ENCODE measurements at regions not wholly inside any gene's neighbourhood (a gene's known extent, or its start where the extent isn't known, plus 50 kb on each side); places are given as distances from the start of the nearest gene placed in this dataset.

DNA sequence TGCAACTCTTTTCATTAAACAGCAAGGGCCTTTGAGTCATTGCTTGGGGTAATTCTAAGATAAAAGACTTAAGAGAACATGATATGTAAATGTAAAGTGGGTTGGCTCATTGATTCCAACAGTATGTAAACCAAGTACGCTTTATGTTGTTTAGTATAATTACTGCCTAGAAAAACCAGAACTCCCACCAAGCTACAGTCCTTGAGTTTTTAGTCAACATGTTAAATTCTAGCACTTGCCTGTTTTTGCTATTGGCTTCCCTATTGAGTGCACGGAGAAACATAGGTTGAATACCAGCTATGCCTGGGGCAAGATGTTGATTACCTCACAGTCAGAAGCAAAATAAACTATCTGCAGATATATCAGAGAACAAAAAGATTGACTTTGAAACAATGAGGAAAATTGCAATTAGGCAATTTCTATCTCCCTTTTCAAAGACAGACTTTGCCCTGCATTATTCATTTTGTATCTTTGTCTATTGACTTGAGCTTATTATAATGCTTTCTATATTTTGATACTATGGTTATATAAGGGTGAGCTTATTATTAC lies 179.3 kb downstream of the ZPLD1 start:
- TF ChIP-seq, protein P1, sequence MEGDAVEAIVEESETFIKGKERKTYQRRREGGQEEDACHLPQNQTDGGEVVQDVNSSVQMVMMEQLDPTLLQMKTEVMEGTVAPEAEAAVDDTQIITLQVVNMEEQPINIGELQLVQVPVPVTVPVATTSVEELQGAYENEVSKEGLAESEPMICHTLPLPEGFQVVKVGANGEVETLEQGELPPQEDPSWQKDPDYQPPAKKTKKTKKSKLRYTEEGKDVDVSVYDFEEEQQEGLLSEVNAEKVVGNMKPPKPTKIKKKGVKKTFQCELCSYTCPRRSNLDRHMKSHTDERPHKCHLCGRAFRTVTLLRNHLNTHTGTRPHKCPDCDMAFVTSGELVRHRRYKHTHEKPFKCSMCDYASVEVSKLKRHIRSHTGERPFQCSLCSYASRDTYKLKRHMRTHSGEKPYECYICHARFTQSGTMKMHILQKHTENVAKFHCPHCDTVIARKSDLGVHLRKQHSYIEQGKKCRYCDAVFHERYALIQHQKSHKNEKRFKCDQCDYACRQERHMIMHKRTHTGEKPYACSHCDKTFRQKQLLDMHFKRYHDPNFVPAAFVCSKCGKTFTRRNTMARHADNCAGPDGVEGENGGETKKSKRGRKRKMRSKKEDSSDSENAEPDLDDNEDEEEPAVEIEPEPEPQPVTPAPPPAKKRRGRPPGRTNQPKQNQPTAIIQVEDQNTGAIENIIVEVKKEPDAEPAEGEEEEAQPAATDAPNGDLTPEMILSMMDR (IDR thresholded peaks at IDR 0.05): no peak
- ATAC-seq (ENCODE audit: poor library complexity): no peak
- no peaks in the 10 kb centered on the region for H3K4me1 Mint-ChIP-seq (ENCODE audit: low read depth)
- CTCF ChIA-PET: no interaction called here
- no peak overlapping the region for H3K27ac ChIP-seq (ENCODE audit: low read depth in 1 of 2, low read length in 2 of 2)
- H3K36me3 Mint-ChIP-seq (ENCODE audit: low read depth): no peaks in the 10 kb centered on the region
- H3K36me3 ChIP-seq (ENCODE audit: insufficient read depth, low read length): no peaks in the 10 kb centered on the region
- H3K27me3 ChIP-seq (ENCODE audit: control insufficient read depth in 1 of 2, insufficient read depth in 2 of 2, low read length in 2 of 2): no peaks in the 10 kb centered on the region
- peaks cover 2% of the 10 kb centered on the region for H3K9me3 Mint-ChIP-seq
- H3K4me3 ChIP-seq (ENCODE audit: low read length): no peak overlapping the region
- H3K27me3 Mint-ChIP-seq: peaks cover 9% of the 10 kb centered on the region
- POLR2A ChIA-PET: no interaction called here
- no peak overlapping the region for H3K27ac Mint-ChIP-seq
- no peak overlapping the region for H3K4me3 Mint-ChIP-seq
- no peaks in the 10 kb centered on the region for H3K9me3 ChIP-seq (ENCODE audit: control insufficient read depth in 1 of 2, insufficient read depth in 1 of 2, low read length in 2 of 2)
- intact Hi-C loops (cut with DNase I, micrococcal nuclease): no loop called here
- H3K4me1 ChIP-seq (ENCODE audit: insufficient read depth, low read length): no peaks in the 10 kb centered on the region
- no peak for DNase-seq

DNA sequence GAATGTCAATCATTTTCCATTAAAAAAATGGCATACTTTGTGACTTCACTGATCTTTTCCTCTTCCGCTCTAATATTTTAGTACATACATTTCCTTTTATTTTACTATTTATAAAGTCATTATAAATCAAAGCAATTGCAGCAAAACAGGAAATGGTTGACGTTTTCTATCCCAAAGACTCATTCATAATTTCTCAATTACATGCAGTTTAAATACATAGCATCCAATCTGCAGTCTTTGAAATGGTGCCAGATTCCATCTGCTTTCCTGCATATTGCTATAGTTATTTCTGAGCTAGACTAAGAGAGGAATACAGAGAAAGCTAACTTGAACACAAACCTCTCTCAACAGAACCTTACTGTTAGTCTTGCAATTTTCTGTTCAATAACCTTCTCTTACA lies 179.8 kb downstream of the ZPLD1 start:
- no peaks in the 10 kb centered on the region for H3K9me3 ChIP-seq (ENCODE audit: control insufficient read depth in 1 of 2, insufficient read depth in 1 of 2, low read length in 2 of 2)
- no peak overlapping the region for H3K27ac ChIP-seq (ENCODE audit: low read depth in 1 of 2, low read length in 2 of 2)
- H3K27me3 ChIP-seq (ENCODE audit: control insufficient read depth in 1 of 2, insufficient read depth in 2 of 2, low read length in 2 of 2): no peaks in the 10 kb centered on the region
- intact Hi-C loops (cut with DNase I, micrococcal nuclease): no loop called here
- Mint-ChIP-seq H3K4me1 (ENCODE audit: low read depth) (no peaks in the 10 kb centered on the region), H3K27me3 (peaks cover 9% of the 10 kb centered on the region), H3K27ac (no peak overlapping the region), H3K36me3 (ENCODE audit: low read depth) (no peaks in the 10 kb centered on the region), H3K9me3 (peaks cover 2% of the 10 kb centered on the region), H3K4me3 (no peak overlapping the region)
- no peak for ATAC-seq (ENCODE audit: poor library complexity)
- TF ChIP-seq, protein P1 (IDR thresholded peaks at IDR 0.05): no peak
- H3K4me3 ChIP-seq (ENCODE audit: low read length): no peak overlapping the region
- no peak for DNase-seq
- POLR2A ChIA-PET: no interaction called here
- no peaks in the 10 kb centered on the region for H3K36me3 ChIP-seq (ENCODE audit: insufficient read depth, low read length)
- CTCF ChIA-PET: no interaction called here
- no peaks in the 10 kb centered on the region for H3K4me1 ChIP-seq (ENCODE audit: insufficient read depth, low read length)

DNA sequence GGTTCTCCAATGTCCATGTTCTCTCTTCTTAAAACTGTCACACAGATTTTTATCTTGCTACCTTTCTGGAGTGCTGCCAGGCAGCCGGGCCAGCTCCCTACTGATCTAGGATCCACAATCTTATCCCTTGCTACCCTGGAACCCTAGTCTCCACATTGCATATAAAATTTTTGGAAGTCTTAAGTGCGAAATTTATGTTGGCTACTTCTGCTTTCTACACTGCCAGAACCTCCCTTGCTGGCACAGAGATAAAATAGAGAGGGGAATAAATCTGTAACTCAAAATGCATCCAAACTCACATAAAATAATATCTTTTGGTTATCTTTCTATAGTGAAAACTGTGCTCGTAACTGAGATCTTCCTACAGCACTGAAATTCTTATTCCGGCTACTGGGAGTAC lies 182.6 kb downstream of the ZPLD1 start:
- TF ChIP-seq, protein P1 (IDR thresholded peaks at IDR 0.05): no peak
- POLR2A ChIA-PET: no interaction called here
- Histone ChIP-seq H3K27me3 (ENCODE audit: control insufficient read depth in 1 of 2, insufficient read depth in 2 of 2, low read length in 2 of 2) (no peaks in the 10 kb centered on the region), H3K27ac (ENCODE audit: low read depth in 1 of 2, low read length in 2 of 2) (no peak overlapping the region), H3K4me1 (ENCODE audit: insufficient read depth, low read length) (no peaks in the 10 kb centered on the region), H3K36me3 (ENCODE audit: insufficient read depth, low read length) (no peaks in the 10 kb centered on the region), H3K4me3 (ENCODE audit: low read length) (no peak overlapping the region), H3K9me3 (ENCODE audit: control insufficient read depth in 1 of 2, insufficient read depth in 1 of 2, low read length in 2 of 2) (no peaks in the 10 kb centered on the region)
- CTCF ChIA-PET: no interaction called here
- Mint-ChIP-seq H3K4me3 (no peak overlapping the region), H3K36me3 (ENCODE audit: low read depth) (no peaks in the 10 kb centered on the region), H3K4me1 (ENCODE audit: low read depth) (no peaks in the 10 kb centered on the region), H3K9me3 (peaks cover 2% of the 10 kb centered on the region), H3K27ac (no peak overlapping the region), H3K27me3 (peaks cover 14% of the 10 kb centered on the region)
- DNase-seq (no peak), ATAC-seq (ENCODE audit: poor library complexity) (no peak)
- intact Hi-C loops (cut with DNase I, micrococcal nuclease): no loop called here
